HEK293T (cell line): ENCODE measurements at regions not wholly inside any gene's neighbourhood (a gene's known extent, or its start where the extent isn't known, plus 50 kb on each side); places are given as distances from the start of the nearest gene placed in this dataset.

Experiments
- ARNT ChIP-seq: fragments of 450-650 bp; IDR thresholded peaks from 2 replicates; pipeline ENCODE4 v1.6.1; 2017; ENCODE audit warnings: mild to moderate bottlenecking
- BHLHE40 ChIP-seq: fragments of 450-650 bp; IDR thresholded peaks from 2 replicates; pipeline ENCODE4 v1.6.1; 2016; ENCODE audit warnings: mild to moderate bottlenecking, moderate library complexity, borderline replicate concordance
- FOXA1 ChIP-seq: fragments of 450-650 bp; IDR thresholded peaks from 2 replicates; pipeline ENCODE4 v1.6.1; 2016; ENCODE audit warnings: mild to moderate bottlenecking
- FOXK2 ChIP-seq: fragments of 450-650 bp; IDR thresholded peaks from 2 replicates; pipeline ENCODE4 v1.6.1; 2016; ENCODE audit warnings: mild to moderate bottlenecking
- FOXM1 ChIP-seq: fragments of 450-650 bp; IDR thresholded peaks from 2 replicates; pipeline ENCODE4 v1.6.1; 2017; ENCODE audit warnings: mild to moderate bottlenecking, borderline replicate concordance
- L3MBTL2 ChIP-seq: fragments of 450-650 bp; conservative IDR thresholded peaks from 2 replicates; pipeline ENCODE4 v1.6.1; 2016; ENCODE audit warnings: mild to moderate bottlenecking
- LEF1 ChIP-seq: fragments of 450-650 bp; IDR thresholded peaks from 2 replicates; pipeline ENCODE4 v1.6.1; 2017; ENCODE audit warnings: mild to moderate bottlenecking, borderline replicate concordance
- PKNOX1 ChIP-seq: fragments of 450-650 bp; IDR thresholded peaks from 2 replicates; pipeline ENCODE4 v1.6.1; 2016
- SP1 ChIP-seq: fragments of 450-650 bp; IDR thresholded peaks from 2 replicates; pipeline ENCODE4 v1.6.1; 2017
- SUZ12 ChIP-seq: fragments of 450-650 bp; IDR thresholded peaks from 2 replicates; pipeline ENCODE4 v1.6.1; 2016; ENCODE audit warnings: mild to moderate bottlenecking
- TARDBP ChIP-seq: fragments of 450-650 bp; IDR thresholded peaks from 2 replicates; pipeline ENCODE4 v1.6.1; 2016

GRCh38 chr1:14413819-14414490 is 184.5 kb upstream of the KAZN start:
- TF ChIP-seq SP1 (no peak), FOXK2 (no peak), BHLHE40 (no peak), PKNOX1 (no peak), L3MBTL2 (no peak), TARDBP (no peak), SUZ12 (no peak), ARNT (no peak), FOXA1 (no peak), FOXM1 (no peak), LEF1 (no peak)
